ENCODE measurements at regions not wholly inside any gene's neighbourhood (a gene's known extent, or its start where the extent isn't known, plus 50 kb on each side); places are given as distances from the start of the nearest gene placed in this dataset.

DNA sequence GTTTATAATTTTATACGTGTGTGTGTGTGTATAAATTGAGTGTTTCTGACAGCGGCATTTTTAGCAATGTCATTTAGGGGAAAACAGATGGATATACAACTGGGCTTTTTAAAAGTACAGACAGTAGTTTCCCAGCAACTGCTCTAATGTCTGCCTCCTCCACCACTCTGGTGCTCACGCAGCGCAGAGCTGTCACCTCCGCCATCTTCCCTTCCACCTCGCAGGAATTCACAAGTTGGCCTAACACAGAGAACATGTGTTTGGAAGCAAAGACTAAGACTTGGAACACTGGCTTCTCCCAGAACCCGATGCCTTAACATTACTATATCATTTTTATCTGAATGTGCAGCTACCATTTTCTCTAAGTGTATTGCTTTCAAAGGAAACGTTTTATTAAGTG, 158.3 kb upstream of the FSTL5 start:
- TF ChIP-seq POLR2AphosphoS5 (IDR thresholded peaks at IDR 0.05): no peak
- TF ChIP-seq, protein P1, sequence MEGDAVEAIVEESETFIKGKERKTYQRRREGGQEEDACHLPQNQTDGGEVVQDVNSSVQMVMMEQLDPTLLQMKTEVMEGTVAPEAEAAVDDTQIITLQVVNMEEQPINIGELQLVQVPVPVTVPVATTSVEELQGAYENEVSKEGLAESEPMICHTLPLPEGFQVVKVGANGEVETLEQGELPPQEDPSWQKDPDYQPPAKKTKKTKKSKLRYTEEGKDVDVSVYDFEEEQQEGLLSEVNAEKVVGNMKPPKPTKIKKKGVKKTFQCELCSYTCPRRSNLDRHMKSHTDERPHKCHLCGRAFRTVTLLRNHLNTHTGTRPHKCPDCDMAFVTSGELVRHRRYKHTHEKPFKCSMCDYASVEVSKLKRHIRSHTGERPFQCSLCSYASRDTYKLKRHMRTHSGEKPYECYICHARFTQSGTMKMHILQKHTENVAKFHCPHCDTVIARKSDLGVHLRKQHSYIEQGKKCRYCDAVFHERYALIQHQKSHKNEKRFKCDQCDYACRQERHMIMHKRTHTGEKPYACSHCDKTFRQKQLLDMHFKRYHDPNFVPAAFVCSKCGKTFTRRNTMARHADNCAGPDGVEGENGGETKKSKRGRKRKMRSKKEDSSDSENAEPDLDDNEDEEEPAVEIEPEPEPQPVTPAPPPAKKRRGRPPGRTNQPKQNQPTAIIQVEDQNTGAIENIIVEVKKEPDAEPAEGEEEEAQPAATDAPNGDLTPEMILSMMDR (IDR thresholded peaks at IDR 0.05 in 8 of 11, conservative IDR thresholded peaks at IDR 0.05 in 3 of 11): no peak
- TF ChIP-seq POLR2A (IDR thresholded peaks at IDR 0.05): no peak

All from spleen (tissue), 7 donors.